ENCODE measurements at regions not wholly inside any gene's neighbourhood (a gene's known extent, or its start where the extent isn't known, plus 50 kb on each side); places are given as distances from the start of the nearest gene placed in this dataset.
A peak's percentile ranks its signal among the peaks of the same experiment; 100 is the strongest.
"Not testable (repeated sequence)": the region's sequence is repeated elsewhere in the genome, so short reads cannot be mapped to it uniquely, and the experiment has no call there.

GRCh38 chr17:26881195-26881594 is 412.7 kb upstream of the WSB1 start:
- H3K27ac ChIP-seq (ENCODE audit: extremely low read length, insufficient read depth, low read length); H3K4me1 ChIP-seq (ENCODE audit: insufficient read depth, low read length); H4K20me1 ChIP-seq (ENCODE audit: insufficient read depth, low read length); DNase-seq (ENCODE audit: low spot score); intact Hi-C loops (cut with micrococcal nuclease; ENCODE audit: unreplicated experiment); POLR2A ChIA-PET; H3K4me2 ChIP-seq (ENCODE audit: low read depth, low read length); H3K27me3 ChIP-seq (ENCODE audit: control insufficient read depth in 1 of 2, insufficient read depth in 2 of 2, low read length in 2 of 2); CTCF ChIA-PET (ENCODE audit: low intra/inter-chr PET ratio, low total read pairs); H3K36me3 ChIP-seq (replicated peaks in 1 of 2; ENCODE audit: control insufficient read depth in 1 of 2, insufficient read depth in 2 of 2, low read length in 2 of 2); in situ Hi-C loops (cut with HindIII; ENCODE audit: extremely low pct_ligation_motif_present, low pct_unique_long_range_greater_than_20kb); ATAC-seq; BruUV-seq (replicated peaks); H3K9ac ChIP-seq (ENCODE audit: insufficient read depth, low read depth, low read length); H3K4me3 ChIP-seq (replicated peaks in 1 of 3; ENCODE audit: insufficient read depth in 1 of 3, low read depth in 2 of 3, low read length in 3 of 3); H3K79me2 ChIP-seq (ENCODE audit: insufficient read depth, low read length); FAIRE-seq; H2AFZ ChIP-seq (ENCODE audit: low read length); TF ChIP-seq FOXP1, TCF12 (CRISPR knock-in tag; IDR thresholded peaks at IDR 0.05): not testable (repeated sequence)
- peaks cover 40% of the 10 kb centered on the region for H3K9me3 ChIP-seq (ENCODE audit: low read length)
- TF ChIP-seq RFX1 (IDR thresholded peaks at IDR 0.05) (peak; percentile 33; the same call in 1 of the 2 replicates), SKI (IDR thresholded peaks at IDR 0.05; ENCODE audit: partially characterized antibody) (peak; percentile 73), FOXP1 (IDR thresholded peaks at IDR 0.05) (peak; percentile 54; the same call in 1 of the 2 replicates), TBX3 (IDR thresholded peaks at IDR 0.05; ENCODE audit: borderline replicate concordance) (peak; percentile 76; the same call in 1 of the 2 replicates), BCLAF1 (IDR thresholded peaks at IDR 0.05) (peak; percentile 100; the same call in 1 of the 2 replicates), TCF12 (IDR thresholded peaks at IDR 0.05) (peak; percentile 89), PLRG1 (conservative IDR thresholded peaks at IDR 0.05) (peak; percentile 93; the same call in 1 of the 2 replicates)
- no CpG with 5 or more reads among the region's 2 CpGs for WGBS (ENCODE audit: low lambda C conversion rate)

DNA sequence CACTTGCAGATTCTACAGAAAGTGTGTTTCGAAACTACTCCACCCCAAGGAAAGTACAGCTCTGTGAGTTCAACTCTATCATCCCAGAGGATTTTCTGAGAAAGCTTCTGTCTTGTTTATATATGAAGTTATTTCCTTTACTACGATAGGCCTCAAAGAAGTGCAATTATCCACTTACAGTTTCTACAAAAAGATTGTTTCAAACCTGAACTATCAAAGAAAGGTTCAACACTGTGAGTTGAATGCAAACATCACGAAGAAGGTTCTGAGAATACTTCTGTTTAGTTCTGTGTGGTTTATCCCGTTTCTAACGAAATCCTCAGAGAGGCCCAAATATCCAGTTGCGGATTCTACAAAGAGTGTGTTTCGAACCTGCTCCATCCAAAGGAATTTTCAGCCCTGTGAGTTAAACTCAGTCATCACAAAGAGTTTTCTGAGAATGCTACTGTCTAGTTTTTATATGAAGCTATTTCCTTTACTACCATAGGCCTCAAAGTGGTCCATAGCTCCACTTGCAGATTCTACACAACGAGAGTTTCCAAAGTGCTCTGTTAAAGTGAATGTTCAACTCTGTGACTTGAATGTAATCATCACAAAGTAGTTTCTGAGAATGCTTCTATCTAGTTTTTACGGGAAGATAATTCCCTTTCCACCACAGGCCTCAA is 411.7 kb upstream of the WSB1 start:
- H3K36me3 ChIP-seq (replicated peaks in 1 of 2; ENCODE audit: control insufficient read depth in 1 of 2, insufficient read depth in 2 of 2, low read length in 2 of 2); DNase-seq (ENCODE audit: low spot score); H3K27me3 ChIP-seq (ENCODE audit: control insufficient read depth in 1 of 2, insufficient read depth in 2 of 2, low read length in 2 of 2); H3K4me2 ChIP-seq (ENCODE audit: low read depth, low read length); CTCF ChIA-PET (ENCODE audit: low intra/inter-chr PET ratio, low total read pairs); intact Hi-C loops (cut with micrococcal nuclease; ENCODE audit: unreplicated experiment); H4K20me1 ChIP-seq (ENCODE audit: insufficient read depth, low read length); H3K4me1 ChIP-seq (ENCODE audit: insufficient read depth, low read length); POLR2A ChIA-PET; H3K79me2 ChIP-seq (ENCODE audit: insufficient read depth, low read length); BruUV-seq (replicated peaks); H3K4me3 ChIP-seq (replicated peaks in 1 of 3; ENCODE audit: insufficient read depth in 1 of 3, low read depth in 2 of 3, low read length in 3 of 3); FAIRE-seq; in situ Hi-C loops (cut with HindIII; ENCODE audit: extremely low pct_ligation_motif_present, low pct_unique_long_range_greater_than_20kb); H3K27ac ChIP-seq (ENCODE audit: extremely low read length, insufficient read depth, low read length); H2AFZ ChIP-seq (ENCODE audit: low read length); H3K9ac ChIP-seq (ENCODE audit: insufficient read depth, low read depth, low read length): not testable (repeated sequence)
- peak; percentile 71 for ATAC-seq
- 5% methylated on average over 2 of the region's 9 CpGs for WGBS (ENCODE audit: low lambda C conversion rate)
- H3K9me3 ChIP-seq (ENCODE audit: low read length): peaks cover 29% of the 10 kb centered on the region

DNA sequence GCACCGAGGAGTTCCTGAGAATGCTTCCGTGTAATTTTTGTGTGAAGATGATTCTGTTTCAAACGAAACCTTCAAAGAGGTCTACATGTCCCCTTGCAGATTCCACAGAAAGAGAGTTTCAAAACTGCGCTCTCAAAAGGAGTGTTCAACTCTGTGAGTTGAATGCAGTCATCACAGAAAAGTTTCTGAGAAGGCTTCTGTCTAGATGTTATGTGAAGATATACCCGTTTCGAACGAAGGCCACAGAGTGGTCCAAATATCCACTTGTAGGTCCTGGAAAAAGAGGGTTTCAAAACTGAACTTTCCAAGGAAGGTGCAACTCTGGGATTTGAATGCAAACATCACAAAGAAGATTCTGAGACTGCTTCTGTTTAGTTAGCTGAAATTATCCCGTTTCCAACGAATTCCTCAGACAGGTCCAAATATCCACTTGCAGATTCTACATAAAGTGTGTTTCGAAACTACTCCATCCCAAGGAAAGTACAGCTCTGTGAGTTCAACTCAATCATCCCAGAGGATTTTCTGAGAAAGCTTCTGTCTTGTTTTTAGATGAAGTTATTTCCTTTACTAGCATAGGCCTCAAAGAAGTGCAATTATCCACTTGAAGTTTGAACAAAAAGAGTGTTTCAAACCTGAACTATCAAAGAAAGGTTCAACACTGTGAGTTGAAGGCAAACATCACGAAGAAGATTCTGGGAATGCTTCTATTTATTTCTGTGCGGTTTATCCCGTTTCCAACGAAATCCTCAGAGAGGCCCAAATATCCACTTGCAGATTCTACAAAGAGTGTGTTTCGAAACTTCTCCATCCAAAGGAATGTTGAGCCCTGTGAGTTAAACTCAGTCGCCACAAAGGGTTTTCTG is 409.8 kb upstream of the WSB1 start:
- 25% methylated on average over 12 of the region's 16 CpGs for WGBS (ENCODE audit: low lambda C conversion rate)
- H3K4me2 ChIP-seq (ENCODE audit: low read depth, low read length); ATAC-seq; CTCF ChIA-PET (ENCODE audit: low intra/inter-chr PET ratio, low total read pairs); H3K79me2 ChIP-seq (ENCODE audit: insufficient read depth, low read length); H3K4me1 ChIP-seq (ENCODE audit: insufficient read depth, low read length); POLR2A ChIA-PET; BruUV-seq (replicated peaks); intact Hi-C loops (cut with micrococcal nuclease; ENCODE audit: unreplicated experiment); H3K9ac ChIP-seq (ENCODE audit: insufficient read depth, low read depth, low read length); in situ Hi-C loops (cut with HindIII; ENCODE audit: extremely low pct_ligation_motif_present, low pct_unique_long_range_greater_than_20kb); H3K4me3 ChIP-seq (replicated peaks in 1 of 3; ENCODE audit: insufficient read depth in 1 of 3, low read depth in 2 of 3, low read length in 3 of 3); H2AFZ ChIP-seq (ENCODE audit: low read length); DNase-seq (ENCODE audit: low spot score); H3K36me3 ChIP-seq (replicated peaks in 1 of 2; ENCODE audit: control insufficient read depth in 1 of 2, insufficient read depth in 2 of 2, low read length in 2 of 2); FAIRE-seq; H4K20me1 ChIP-seq (ENCODE audit: insufficient read depth, low read length); H3K27me3 ChIP-seq (ENCODE audit: control insufficient read depth in 1 of 2, insufficient read depth in 2 of 2, low read length in 2 of 2); H3K27ac ChIP-seq (ENCODE audit: extremely low read length, insufficient read depth, low read length): not testable (repeated sequence)
- H3K9me3 ChIP-seq (ENCODE audit: low read length): peaks cover 11% of the 10 kb centered on the region
